Stomach (tissue), 8 donors: ENCODE measurements at regions not wholly inside any gene's neighbourhood (a gene's known extent, or its start where the extent isn't known, plus 50 kb on each side); places are given as distances from the start of the nearest gene placed in this dataset.

ENCODE experiments used
- DNase-seq, 2 donors: peaks; one replicate each; pipeline versions ENCODE4 v3.0.0 to v3.0.0-alpha.2; 2013 to 2019
- H3K27ac ChIP-seq, 5 donors: fragments of 200-600 bp in 4 of 5; sonication (generic) in 4 of 5; one replicate each; pipeline ENCODE4 v1.5.1; 2013 to 2019; ENCODE audit warnings: mild to moderate bottlenecking in 1 of 5, moderate library complexity in 1 of 5
- H3K27me3 ChIP-seq, 3 donors: fragments of 200-600 bp; sonication (generic); one replicate each; pipeline ENCODE4 v1.5.1; 2017 to 2019; ENCODE audit warnings: mixed run types in 1 of 3
- H3K36me3 ChIP-seq, 4 donors: fragments of 200-600 bp; sonication (generic); 1 replicate in 3 of 4; 2 replicates in 1 of 4; pipeline ENCODE4 v1.5.1; 2016 to 2019
- H3K4me1 ChIP-seq, 4 donors: fragments of 200-600 bp; sonication (generic); one replicate each; pipeline ENCODE4 v1.5.1; 2016 to 2019
- H3K4me3 ChIP-seq, 4 donors: fragments of 200-600 bp; sonication (generic) in 3 of 4; one replicate each; pipeline ENCODE4 v1.5.1; 2016 to 2019; ENCODE audit warnings: mild to moderate bottlenecking in 1 of 4
- H3K9me3 ChIP-seq, 4 donors: fragments of 200-600 bp; sonication (generic); one replicate each; pipeline ENCODE4 v1.5.1; 2016 to 2019
- EP300 ChIP-seq: sonication (generic); formaldehyde crosslinking; IDR thresholded peaks from one replicate; pipeline ENCODE4 v1.6.1; 2017; ENCODE audit warnings: antibody characterized with exemption
- POLR2A ChIP-seq, 4 donors: fragments of 450-650 bp; IDR thresholded peaks; one replicate each; pipeline ENCODE4 v1.6.1; 2016; ENCODE audit warnings: antibody characterized with exemption in 4 of 4, control low read depth in 2 of 4, mild to moderate bottlenecking in 1 of 4, moderate library complexity in 1 of 4
- POLR2AphosphoS5 ChIP-seq, 3 donors: sonication (generic); formaldehyde crosslinking; IDR thresholded peaks; one replicate each; pipeline ENCODE4 v1.6.1; 2016; ENCODE audit warnings: antibody characterized with exemption in 3 of 3
- WGBS, 5 donors: extraction: QIAGEN DNeasy Blood & Tissue Kit in 3 of 5; methylation state at CpG; one replicate each; pipeline versions ENCODE4 v1.1.5 to v1.1.7; 2013 to 2018; 5-methylcytosine and 5-hydroxymethylcytosine counted together
- intact Hi-C: fragments of 100-400 bp; cut with DNase I; formaldehyde crosslinking; loops from one replicate; pipeline ENCODE4 v1.15.1; 2023; ENCODE audit warnings: low total_unique reads
- TF ChIP-seq, protein P1 (sequence below), 7 experiments: fragments of 450-650 bp in 4 of 7; fragments of 200-600 bp in 3 of 7; sonication (generic) in 3 of 7; IDR thresholded peaks; one replicate each; pipeline ENCODE4 v1.5.1; 2016 to 2019; ENCODE audit warnings: antibody characterized with exemption in 7 of 7, control low read depth in 2 of 7, mild to moderate bottlenecking in 1 of 7
- donor health status: healthy with polysubstance abuse.
- donor health status: Bipolar disorder and iron deficiency.
- donor health status: healthy.

- intact Hi-C loops = no loop called here
- Histone ChIP-seq H3K27ac (no peak overlapping the region), H3K27me3 (no peaks in the 10 kb centered on the region), H3K4me3 (no peak overlapping the region), H3K4me1 (no peaks in the 10 kb centered on the region), H3K9me3 (no peaks in the 10 kb centered on the region), H3K36me3 (no peaks in the 10 kb centered on the region)
- TF ChIP-seq POLR2AphosphoS5 (IDR thresholded peaks at IDR 0.05) = no peak
- no peak for TF ChIP-seq EP300
- no peak for DNase-seq
- 72 to 89% (median 87%) methylated on average over 4 of the region's 4 CpGs for WGBS, 5 donors
These were observed 216.7 kb downstream of the NUAK1 start for GRCh38 chr12:105921872-105922669.

DNA sequence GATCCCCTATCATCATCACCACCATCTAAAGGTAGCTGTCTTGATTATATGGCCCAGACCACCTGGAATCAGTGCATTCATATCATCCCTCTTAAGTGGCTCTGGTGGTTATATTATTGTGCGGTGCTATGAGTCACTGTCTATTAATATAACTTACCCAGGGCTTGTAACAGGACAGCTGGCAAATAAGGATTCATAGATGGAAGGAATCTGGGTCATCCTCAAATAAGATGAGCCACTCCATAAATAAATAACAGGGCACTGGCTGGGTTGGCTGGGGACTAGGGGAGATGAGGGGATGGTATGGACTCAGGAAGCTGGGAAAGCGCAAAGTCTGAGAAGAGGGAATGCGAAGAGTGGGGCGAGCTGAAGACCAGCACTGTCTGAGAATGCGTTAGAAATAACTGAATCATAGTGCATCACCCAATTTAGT is 216.1 kb downstream of the NUAK1 start:
- Histone ChIP-seq H3K36me3 (no peaks in the 10 kb centered on the region), H3K9me3 (no peaks in the 10 kb centered on the region), H3K4me1 (no peaks in the 10 kb centered on the region), H3K4me3 (no peak overlapping the region), H3K27ac (no peak overlapping the region), H3K27me3 (no peaks in the 10 kb centered on the region)
- intact Hi-C loops = no loop called here
- no peak for DNase-seq
- WGBS, 5 donors = 87 to 92% (median 89%) methylated on average over 5 of the region's 5 CpGs
- TF ChIP-seq POLR2A (IDR thresholded peaks at IDR 0.05) (no peak), POLR2AphosphoS5 (IDR thresholded peaks at IDR 0.05) (no peak), EP300 (no peak)
- TF ChIP-seq, protein P1, sequence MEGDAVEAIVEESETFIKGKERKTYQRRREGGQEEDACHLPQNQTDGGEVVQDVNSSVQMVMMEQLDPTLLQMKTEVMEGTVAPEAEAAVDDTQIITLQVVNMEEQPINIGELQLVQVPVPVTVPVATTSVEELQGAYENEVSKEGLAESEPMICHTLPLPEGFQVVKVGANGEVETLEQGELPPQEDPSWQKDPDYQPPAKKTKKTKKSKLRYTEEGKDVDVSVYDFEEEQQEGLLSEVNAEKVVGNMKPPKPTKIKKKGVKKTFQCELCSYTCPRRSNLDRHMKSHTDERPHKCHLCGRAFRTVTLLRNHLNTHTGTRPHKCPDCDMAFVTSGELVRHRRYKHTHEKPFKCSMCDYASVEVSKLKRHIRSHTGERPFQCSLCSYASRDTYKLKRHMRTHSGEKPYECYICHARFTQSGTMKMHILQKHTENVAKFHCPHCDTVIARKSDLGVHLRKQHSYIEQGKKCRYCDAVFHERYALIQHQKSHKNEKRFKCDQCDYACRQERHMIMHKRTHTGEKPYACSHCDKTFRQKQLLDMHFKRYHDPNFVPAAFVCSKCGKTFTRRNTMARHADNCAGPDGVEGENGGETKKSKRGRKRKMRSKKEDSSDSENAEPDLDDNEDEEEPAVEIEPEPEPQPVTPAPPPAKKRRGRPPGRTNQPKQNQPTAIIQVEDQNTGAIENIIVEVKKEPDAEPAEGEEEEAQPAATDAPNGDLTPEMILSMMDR (IDR thresholded peaks at IDR 0.05) = no peak

DNA sequence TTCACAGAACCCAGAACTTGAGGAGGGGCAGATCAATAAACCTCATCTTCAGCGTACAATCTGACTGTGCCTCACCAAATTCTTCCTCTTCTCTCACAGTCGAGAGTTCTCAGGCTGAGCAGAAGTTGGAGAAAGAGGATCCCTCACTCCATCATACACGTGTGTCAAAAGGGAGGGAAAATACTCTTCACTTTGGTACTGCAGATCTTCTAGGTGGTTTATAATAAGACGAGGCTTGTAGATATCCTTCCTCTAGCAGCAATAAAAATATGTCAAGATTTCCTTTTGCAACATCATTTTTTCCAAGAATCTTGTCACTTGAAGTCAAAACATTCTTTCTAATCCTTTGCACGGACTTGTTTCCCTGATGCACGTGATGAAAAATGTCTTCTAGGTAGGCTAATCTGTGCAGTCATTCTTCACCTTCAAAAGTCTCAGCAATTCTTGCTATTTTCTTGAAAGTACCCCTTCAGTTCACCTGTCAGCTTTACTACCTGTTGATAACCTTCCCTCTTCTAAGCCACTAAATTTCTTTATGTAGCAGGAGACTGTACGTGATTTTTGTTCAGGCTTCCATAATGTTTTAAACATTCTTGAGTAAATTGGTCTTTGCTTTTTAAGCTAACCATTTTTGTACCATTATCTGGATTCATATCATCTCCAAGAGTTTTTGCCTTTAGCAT is 214.1 kb downstream of the NUAK1 start:
- Histone ChIP-seq H3K4me3 (no peak overlapping the region), H3K4me1 (no peaks in the 10 kb centered on the region), H3K9me3 (no peaks in the 10 kb centered on the region), H3K27ac (no peak overlapping the region), H3K27me3 (no peaks in the 10 kb centered on the region), H3K36me3 (no peaks in the 10 kb centered on the region)
- intact Hi-C loops = no loop called here
- no peak for DNase-seq
- 45 to 65% (median 55%) methylated on average over 7 of the region's 7 CpGs for WGBS, 5 donors
- TF ChIP-seq, protein P1 (IDR thresholded peaks at IDR 0.05) = no peak
- TF ChIP-seq POLR2A (IDR thresholded peaks at IDR 0.05) (no peak), POLR2AphosphoS5 (IDR thresholded peaks at IDR 0.05) (no peak)

- no peak overlapping the region for H3K27ac ChIP-seq
- DNase-seq = no peak
- TF ChIP-seq, protein P1 (IDR thresholded peaks at IDR 0.05) = no peak
- TF ChIP-seq POLR2A (IDR thresholded peaks at IDR 0.05) (no peak), POLR2AphosphoS5 (IDR thresholded peaks at IDR 0.05) (no peak), EP300 (no peak)
- intact Hi-C loops = no loop called here
- no peaks in the 10 kb centered on the region for H3K9me3 ChIP-seq
- no peaks in the 10 kb centered on the region for H3K36me3 ChIP-seq
- no peaks in the 10 kb centered on the region for H3K27me3 ChIP-seq
- 82 to 89% (median 88%) methylated on average over 5 of the region's 5 CpGs for WGBS, 5 donors
- H3K4me1 ChIP-seq = no peaks in the 10 kb centered on the region
- no peak overlapping the region for H3K4me3 ChIP-seq
These were observed 211.2 kb downstream of the NUAK1 start for GRCh38 chr12:105927564-105927963.

- intact Hi-C loops = no loop called here
These were observed 210.3 kb downstream of the NUAK1 start for GRCh38 chr12:105928436-105928835.

More at GRCh38 chr12:105928436-105928835, 210.3 kb downstream of the NUAK1 start:
- Histone ChIP-seq H3K9me3 (no peaks in the 10 kb centered on the region), H3K27ac (no peak overlapping the region), H3K36me3 (no peaks in the 10 kb centered on the region), H3K4me3 (no peak overlapping the region), H3K27me3 (no peaks in the 10 kb centered on the region), H3K4me1 (no peaks in the 10 kb centered on the region)
- peak in 1 of 2 donors; percentile 45 for DNase-seq
- TF ChIP-seq POLR2A (IDR thresholded peaks at IDR 0.05) (no peak), POLR2AphosphoS5 (IDR thresholded peaks at IDR 0.05) (no peak), EP300 (no peak)
- TF ChIP-seq, protein P1 (IDR thresholded peaks at IDR 0.05) = no peak
- WGBS, 5 donors = 27 to 54% (median 39%) methylated on average over 3 of the region's 3 CpGs
